HUES64 (cell line): ENCODE measurements at regions not wholly inside any gene's neighbourhood (a gene's known extent, or its start where the extent isn't known, plus 50 kb on each side); places are given as distances from the start of the nearest gene placed in this dataset.

Experiments
- H3K27ac ChIP-seq: 2 replicates; pipeline ENCODE4 v1.7.0; 2013; ENCODE audit warnings: low read depth, low read length, inconsistent platforms
- H3K27me3 ChIP-seq: 2 replicates; pipeline ENCODE4 v1.6.1; 2013; ENCODE audit warnings: mild to moderate bottlenecking, low read length; ENCODE audit not compliant: insufficient read depth
- H3K36me3 ChIP-seq: 2 replicates; pipeline ENCODE4 v1.6.1; 2013; ENCODE audit warnings: mild to moderate bottlenecking, low read length; ENCODE audit not compliant: insufficient read depth
- H3K4me1 ChIP-seq: 2 replicates; pipeline ENCODE4 v1.6.1; 2013; ENCODE audit warnings: mild to moderate bottlenecking, low read length, moderate library complexity; ENCODE audit not compliant: insufficient read depth
- H3K4me3 ChIP-seq: 2 replicates; pipeline ENCODE4 v1.5.1; 2013; ENCODE audit warnings: mild to moderate bottlenecking, low read length, moderate library complexity
- H3K9ac ChIP-seq: 2 replicates; pipeline ENCODE4 v1.6.1; 2013; ENCODE audit warnings: mild to moderate bottlenecking, low read depth, low read length
- H3K9me3 ChIP-seq: 2 replicates; pipeline ENCODE4 v1.6.1; 2013; ENCODE audit warnings: low read depth, low read length; ENCODE audit not compliant: insufficient read depth
- WGBS: fragments of 150-250, 120-280 bp; methylation state at CpG from one replicate; pipeline ENCODE4 v1.1.7; 2013; ENCODE audit warnings: missing lambda C conversion rate; 5-methylcytosine and 5-hydroxymethylcytosine counted together

DNA sequence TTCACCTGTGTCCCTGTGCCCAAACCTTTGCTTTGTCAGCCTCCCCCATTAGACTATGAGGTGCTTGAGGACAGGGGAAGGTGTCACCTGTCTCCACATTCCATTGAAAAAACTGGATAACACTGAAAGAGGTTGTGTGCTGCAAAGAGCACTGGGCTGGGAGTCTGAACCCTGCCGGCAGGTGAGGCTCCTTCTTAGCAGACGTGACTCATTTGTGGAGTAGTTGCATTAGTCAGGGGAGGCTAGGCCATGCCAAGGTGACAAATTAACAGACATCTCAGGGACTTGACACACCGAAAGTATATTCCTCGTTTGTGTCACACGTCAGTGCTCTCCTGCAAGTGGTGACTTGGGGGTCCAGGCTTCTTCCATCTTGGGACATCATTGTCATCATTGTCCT, 95.9 kb upstream of the STX18 start:
- no peak overlapping the region for H3K4me3 ChIP-seq
- H3K36me3 ChIP-seq = no peaks in the 10 kb centered on the region
- no peak overlapping the region for H3K27ac ChIP-seq
- H3K9me3 ChIP-seq = no peaks in the 10 kb centered on the region
- WGBS = 93% methylated on average over 5 of the region's 5 CpGs
- no peaks in the 10 kb centered on the region for H3K27me3 ChIP-seq
- H3K9ac ChIP-seq = no peak overlapping the region
- peaks cover 20% of the 10 kb centered on the region for H3K4me1 ChIP-seq

DNA sequence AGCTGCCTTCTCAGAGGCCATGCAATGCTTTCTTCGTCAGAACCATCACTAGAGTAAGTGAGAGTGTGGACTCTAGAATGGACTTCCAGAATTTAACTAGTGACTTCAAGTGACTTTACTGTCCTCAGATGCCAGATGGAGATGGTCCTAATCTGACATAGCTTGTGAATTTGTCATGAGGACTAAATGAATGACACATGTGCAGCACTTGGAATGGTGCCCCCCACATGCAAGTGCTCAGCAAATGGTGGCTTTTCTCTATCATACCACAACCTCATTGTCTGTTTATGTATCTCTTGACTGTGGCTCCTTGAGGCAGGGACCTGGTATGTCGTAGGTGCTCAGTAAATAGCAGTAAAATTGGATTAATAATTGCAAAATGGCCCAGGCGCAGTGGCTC, 91.6 kb upstream of the STX18 start:
- H3K36me3 ChIP-seq = no peaks in the 10 kb centered on the region
- H3K27ac ChIP-seq = no peak overlapping the region
- no peak overlapping the region for H3K9ac ChIP-seq
- H3K4me3 ChIP-seq = no peak overlapping the region
- no peaks in the 10 kb centered on the region for H3K27me3 ChIP-seq
- WGBS = 96% methylated on average over 3 of the region's 3 CpGs
- no peaks in the 10 kb centered on the region for H3K4me1 ChIP-seq
- H3K9me3 ChIP-seq = no peaks in the 10 kb centered on the region

DNA sequence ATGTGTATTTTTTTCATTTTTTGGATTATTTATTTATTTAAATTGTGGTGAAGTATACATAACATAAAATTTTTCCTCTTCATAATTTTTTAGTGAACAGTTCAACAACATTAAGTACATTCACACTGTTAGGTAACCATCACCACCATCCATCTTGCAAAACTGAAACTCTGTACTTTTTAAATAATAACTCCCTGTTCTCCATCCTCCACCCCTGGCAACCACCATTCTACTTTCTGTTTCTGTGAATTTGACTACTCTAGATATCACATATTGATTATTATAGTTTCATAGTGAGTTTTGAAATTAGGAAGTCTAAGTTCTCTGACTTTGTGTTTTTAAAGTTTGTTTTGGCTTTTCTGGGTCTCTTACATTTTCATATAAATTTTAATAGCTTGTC, 89.3 kb upstream of the STX18 start:
- H3K4me1 ChIP-seq = no peaks in the 10 kb centered on the region; the same call in 1 of the 2 replicates
- no peak overlapping the region for H3K27ac ChIP-seq
- no peaks in the 10 kb centered on the region for H3K27me3 ChIP-seq
- H3K9me3 ChIP-seq = no peaks in the 10 kb centered on the region
- no peaks in the 10 kb centered on the region for H3K36me3 ChIP-seq
- H3K4me3 ChIP-seq = no peak overlapping the region
- no peak overlapping the region for H3K9ac ChIP-seq

DNA sequence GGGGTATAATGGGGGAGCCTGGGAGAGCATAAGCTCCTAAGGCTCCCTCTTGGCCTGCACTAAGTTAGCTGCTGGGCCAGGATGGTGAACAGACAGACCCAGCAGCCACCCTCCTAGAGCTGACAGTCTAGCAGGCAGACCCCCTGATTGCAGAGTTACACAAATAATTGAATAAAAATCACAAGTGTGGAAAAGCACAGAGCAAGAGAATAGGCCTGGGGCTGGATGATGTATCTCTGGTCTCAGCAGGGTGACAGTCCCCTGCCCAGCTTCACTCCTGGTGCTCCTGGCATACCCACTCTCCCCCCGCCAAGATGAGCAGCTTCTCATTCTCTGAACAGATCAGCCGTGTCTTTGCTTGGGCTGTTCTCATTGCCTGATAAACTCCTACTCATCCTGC, 86.1 kb upstream of the STX18 start:
- H3K9me3 ChIP-seq = no peaks in the 10 kb centered on the region
- H3K9ac ChIP-seq = no peak overlapping the region
- WGBS = 82% methylated on average over 2 of the region's 2 CpGs
- no peaks in the 10 kb centered on the region for H3K27me3 ChIP-seq
- H3K27ac ChIP-seq = no peak overlapping the region
- H3K36me3 ChIP-seq = no peaks in the 10 kb centered on the region
- no peak overlapping the region for H3K4me3 ChIP-seq
- no peaks in the 10 kb centered on the region; the same call in 1 of the 2 replicates for H3K4me1 ChIP-seq

DNA sequence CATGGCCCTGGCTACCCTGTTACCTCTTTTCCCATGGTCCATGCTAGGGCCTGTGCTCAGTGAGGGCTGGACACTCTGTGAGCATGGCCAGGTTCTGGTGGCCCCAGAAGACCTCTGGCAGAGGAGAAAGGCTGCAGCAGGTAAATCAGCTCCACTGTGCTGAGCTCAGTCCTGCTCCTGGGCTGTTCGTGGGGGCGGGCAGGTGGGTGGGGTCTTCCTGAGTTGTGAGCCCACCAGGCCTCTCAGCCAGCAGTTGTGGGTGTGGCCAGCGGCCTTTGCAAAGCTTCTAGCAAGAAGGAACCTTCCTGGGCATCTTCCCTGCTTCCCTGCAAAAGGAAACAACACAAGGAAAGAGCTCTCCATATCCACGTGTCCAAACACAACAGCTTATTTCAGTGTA, 85.3 kb upstream of the STX18 start:
- Histone ChIP-seq H3K27ac (no peak overlapping the region), H3K27me3 (no peaks in the 10 kb centered on the region), H3K9me3 (no peaks in the 10 kb centered on the region), H3K4me1 (no peaks in the 10 kb centered on the region; the same call in 1 of the 2 replicates), H3K4me3 (no peak overlapping the region), H3K36me3 (no peaks in the 10 kb centered on the region), H3K9ac (no peak overlapping the region)
- WGBS = 64% methylated on average over 4 of the region's 4 CpGs

DNA sequence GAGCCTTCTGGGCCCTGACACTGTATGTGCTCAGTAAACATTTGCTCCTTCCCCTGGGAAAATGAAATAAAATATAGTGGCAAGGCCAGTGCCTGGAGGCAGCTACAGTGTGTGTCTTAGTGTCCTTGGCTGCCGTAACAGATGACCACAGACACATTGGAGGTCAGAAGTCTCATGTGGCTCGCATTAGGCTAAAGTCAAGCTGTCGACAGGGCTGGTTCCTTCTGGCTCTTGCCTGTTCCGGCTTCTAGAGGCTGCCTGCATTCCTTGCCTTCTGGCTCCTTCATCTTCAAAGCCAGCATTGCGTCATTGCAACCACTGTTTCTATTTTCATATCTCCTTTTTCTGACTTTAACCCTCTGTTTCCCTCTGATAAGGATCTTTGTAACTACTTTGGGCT, 83.6 kb upstream of the STX18 start:
- no peaks in the 10 kb centered on the region for H3K27me3 ChIP-seq
- H3K4me1 ChIP-seq = no peaks in the 10 kb centered on the region; the same call in 1 of the 2 replicates
- 88% methylated on average over 5 of the region's 5 CpGs for WGBS
- no peak overlapping the region for H3K27ac ChIP-seq
- H3K9ac ChIP-seq = no peak overlapping the region
- no peaks in the 10 kb centered on the region for H3K36me3 ChIP-seq
- no peaks in the 10 kb centered on the region for H3K9me3 ChIP-seq
- no peak overlapping the region for H3K4me3 ChIP-seq

DNA sequence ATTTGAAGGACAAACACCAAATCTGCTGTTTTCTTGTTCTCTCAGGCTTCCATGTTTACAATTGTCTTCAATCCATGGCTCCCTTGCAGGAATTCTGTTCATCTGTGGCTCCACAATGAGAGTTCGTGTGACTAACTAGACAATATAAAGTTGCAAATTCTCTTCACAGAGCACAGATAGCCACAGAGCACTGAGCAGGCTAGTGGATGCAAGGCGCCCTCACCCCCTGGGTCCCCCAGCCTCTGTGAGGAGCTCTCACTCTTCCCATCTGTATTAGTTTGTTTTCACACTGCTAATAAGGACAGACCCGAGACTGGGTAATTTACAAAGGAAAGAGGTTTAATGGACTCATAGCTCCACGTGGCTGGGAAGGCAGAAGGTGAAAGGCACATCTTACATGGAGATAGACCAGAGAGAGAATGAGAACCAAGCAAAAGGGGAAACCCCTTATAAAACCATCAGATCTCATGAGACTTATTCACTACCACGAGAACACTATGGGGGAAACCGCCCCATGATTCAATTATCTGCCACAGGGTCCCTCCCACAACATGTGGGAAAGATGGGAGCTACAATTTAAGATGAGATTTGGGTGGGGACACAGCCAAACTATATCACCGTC, 82.5 kb upstream of the STX18 start:
- Histone ChIP-seq H3K27ac (no peak overlapping the region), H3K36me3 (no peaks in the 10 kb centered on the region), H3K9me3 (no peaks in the 10 kb centered on the region), H3K27me3 (no peaks in the 10 kb centered on the region), H3K9ac (no peak overlapping the region), H3K4me3 (no peak overlapping the region), H3K4me1 (no peaks in the 10 kb centered on the region; the same call in 1 of the 2 replicates)
- WGBS = 74% methylated on average over 6 of the region's 7 CpGs

DNA sequence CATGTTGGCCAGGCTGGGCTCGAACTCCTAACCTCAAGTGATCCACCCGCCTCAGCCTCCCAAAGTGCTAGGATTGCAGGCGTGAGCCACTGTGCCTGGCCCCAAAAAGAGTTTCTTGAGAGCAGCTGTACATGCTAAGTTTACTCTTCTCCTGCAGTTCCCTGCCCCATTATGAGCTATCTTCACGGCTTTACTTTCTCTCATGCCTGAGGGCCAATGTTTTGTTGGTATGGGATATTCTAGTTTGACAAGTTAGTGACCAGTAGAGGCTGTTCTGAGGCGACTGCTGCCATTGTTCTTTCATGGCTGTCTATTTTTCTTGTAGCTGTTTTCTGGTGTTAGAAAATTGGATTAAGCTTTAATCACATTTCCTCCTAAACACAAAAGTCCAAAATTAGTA, 78.0 kb upstream of the STX18 start:
- 91% methylated on average over 5 of the region's 5 CpGs for WGBS
- H3K4me1 ChIP-seq = no peaks in the 10 kb centered on the region
- H3K27me3 ChIP-seq = no peaks in the 10 kb centered on the region
- H3K9me3 ChIP-seq = no peaks in the 10 kb centered on the region
- H3K27ac ChIP-seq = no peak overlapping the region
- H3K36me3 ChIP-seq = no peaks in the 10 kb centered on the region
- H3K4me3 ChIP-seq = no peak overlapping the region
- H3K9ac ChIP-seq = no peak overlapping the region

DNA sequence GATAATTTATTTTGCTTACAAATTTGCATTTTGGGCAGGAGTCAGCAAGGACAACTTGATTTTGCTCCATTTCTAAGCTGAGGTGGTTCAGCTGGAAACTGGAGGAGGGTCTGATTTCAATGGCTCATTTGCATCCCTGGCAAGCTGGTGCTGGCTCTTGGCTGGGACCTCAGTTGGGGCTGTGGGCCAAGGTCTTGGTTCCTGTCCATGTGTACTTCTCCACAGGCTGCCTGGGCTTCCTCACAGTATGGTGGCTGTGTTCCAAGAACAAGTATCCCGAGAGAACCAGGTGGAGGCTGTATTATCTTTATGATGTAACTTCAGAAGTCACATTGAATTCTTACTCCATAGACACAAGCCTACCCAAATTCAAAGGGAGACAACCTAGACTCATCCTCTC, 77.0 kb upstream of the STX18 start:
- WGBS = 92% methylated on average over 1 of the region's 1 CpG
- H3K27me3 ChIP-seq = no peaks in the 10 kb centered on the region
- no peaks in the 10 kb centered on the region for H3K9me3 ChIP-seq
- no peak overlapping the region for H3K27ac ChIP-seq
- H3K4me3 ChIP-seq = no peak overlapping the region
- H3K36me3 ChIP-seq = no peaks in the 10 kb centered on the region
- H3K9ac ChIP-seq = no peak overlapping the region
- H3K4me1 ChIP-seq = no peaks in the 10 kb centered on the region

DNA sequence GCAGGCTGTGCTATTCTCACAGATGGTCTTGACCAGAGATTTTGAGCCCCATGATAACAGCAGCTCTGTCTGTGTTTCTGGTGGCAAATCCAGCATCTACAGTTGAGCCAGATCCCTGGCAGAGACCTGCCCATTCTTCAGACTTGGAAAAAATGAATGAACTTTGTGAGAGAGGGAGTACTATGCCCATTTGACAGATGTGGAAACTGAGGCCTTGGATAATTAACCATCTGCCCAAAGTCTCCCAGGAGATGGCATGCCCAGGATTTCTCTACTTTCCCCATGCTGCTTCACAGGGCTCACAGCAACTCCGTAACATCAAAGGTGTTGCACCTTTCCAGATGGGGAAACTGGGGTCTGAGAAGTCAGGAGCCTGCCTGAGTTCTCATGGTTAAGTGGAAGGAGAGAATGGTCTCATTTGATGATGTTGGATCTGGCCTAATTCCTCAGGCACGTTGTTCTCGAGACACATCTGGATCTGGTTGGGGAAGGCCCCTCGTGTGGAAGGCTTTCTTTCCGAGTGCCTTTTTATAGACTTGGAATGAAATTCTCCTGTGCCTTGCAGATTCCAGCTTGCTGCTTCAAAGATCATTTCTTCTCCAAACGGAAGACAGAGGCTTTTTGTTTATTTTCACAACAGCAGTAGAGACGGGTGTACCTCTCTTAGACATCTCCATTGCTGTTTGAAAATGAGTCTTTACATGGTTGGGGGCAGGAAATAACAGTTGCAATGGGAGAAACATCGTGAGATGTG, 73.3 kb upstream of the STX18 start:
- H3K4me1 ChIP-seq = no peaks in the 10 kb centered on the region
- H3K27ac ChIP-seq = no peak overlapping the region
- H3K27me3 ChIP-seq = no peaks in the 10 kb centered on the region
- WGBS = 93% methylated on average over 8 of the region's 8 CpGs
- H3K4me3 ChIP-seq = no peak overlapping the region
- no peaks in the 10 kb centered on the region for H3K36me3 ChIP-seq
- no peaks in the 10 kb centered on the region for H3K9me3 ChIP-seq
- no peak overlapping the region for H3K9ac ChIP-seq

DNA sequence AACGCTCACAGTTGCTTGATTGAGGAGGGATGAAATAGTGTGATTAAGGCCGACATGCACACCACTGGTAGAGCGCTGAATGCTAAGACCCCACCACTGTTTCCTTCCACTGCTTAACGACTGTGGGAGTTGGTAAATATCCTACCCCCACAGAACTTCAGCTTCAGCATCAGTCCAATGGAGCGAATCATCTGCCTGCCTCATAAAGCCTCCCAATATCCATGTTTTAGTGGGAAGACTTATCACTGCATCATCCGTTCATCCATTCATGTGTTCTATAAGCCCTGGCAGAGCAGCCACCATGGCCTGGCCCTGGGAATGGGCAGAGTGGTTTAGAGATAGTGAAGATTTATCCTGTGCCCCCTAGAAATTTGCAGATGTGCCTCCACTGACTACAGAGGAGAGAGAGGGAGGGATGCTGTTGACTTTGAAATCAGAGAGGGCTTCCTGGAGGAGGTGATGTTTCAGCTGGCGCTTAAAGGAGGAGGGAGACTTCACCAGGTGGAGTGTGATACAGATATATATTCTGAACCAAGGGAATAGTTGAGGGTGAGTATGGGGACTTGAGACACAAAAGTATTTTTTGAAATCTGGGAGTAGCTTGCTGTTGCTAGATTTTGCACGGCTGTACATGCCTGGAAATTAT, 71.9 kb upstream of the STX18 start:
- H3K4me1 ChIP-seq = no peaks in the 10 kb centered on the region
- no peaks in the 10 kb centered on the region for H3K9me3 ChIP-seq
- H3K27me3 ChIP-seq = no peaks in the 10 kb centered on the region
- H3K36me3 ChIP-seq = no peaks in the 10 kb centered on the region
- no peak overlapping the region for H3K27ac ChIP-seq
- H3K4me3 ChIP-seq = no peak overlapping the region
- WGBS = 88% methylated on average over 8 of the region's 8 CpGs
- no peak overlapping the region for H3K9ac ChIP-seq
